SU-DHL-6 (cell line): ENCODE measurements at regions not wholly inside any gene's neighbourhood (a gene's known extent, or its start where the extent isn't known, plus 50 kb on each side); places are given as distances from the start of the nearest gene placed in this dataset.

Experiments
- CTCF ChIP-seq: fragments of 200-600 bp; sonication (generic); IDR thresholded peaks from one replicate; pipeline ENCODE4 v1.5.1; 2017; ENCODE audit warnings: antibody characterized with exemption, mild to moderate bottlenecking, low read length, moderate library complexity; ENCODE audit not compliant: insufficient read depth, poor library complexity, severe bottlenecking
- EZH2phosphoT487 ChIP-seq: fragments of 200-600 bp; sonication (generic), shearing (Covaris generic); conservative IDR thresholded peaks from 2 replicates; pipeline ENCODE4 v1.6.1; 2018; ENCODE audit warnings: mild to moderate bottlenecking, antibody characterized with exemption, low read length, moderate library complexity, mixed read lengths

- no peak for TF ChIP-seq CTCF
- no peak for TF ChIP-seq EZH2phosphoT487
These were observed 157.3 kb upstream of the STMND1 start for GRCh38 chr6:16944596-16944995.
